ENCODE measurements at regions not wholly inside any gene's neighbourhood (a gene's known extent, or its start where the extent isn't known, plus 50 kb on each side); places are given as distances from the start of the nearest gene placed in this dataset.

- no peak for DNase-seq (ENCODE audit: low read depth, low spot score)
Measured at GRCh38 chr6:91716361-91716760, 1129.5 kb upstream of the MAP3K7 start.

GRCh38 chr6:91715171-91715805 is 1128.4 kb upstream of the MAP3K7 start:
- DNase-seq (ENCODE audit: low read depth, low spot score): no peak

DNA sequence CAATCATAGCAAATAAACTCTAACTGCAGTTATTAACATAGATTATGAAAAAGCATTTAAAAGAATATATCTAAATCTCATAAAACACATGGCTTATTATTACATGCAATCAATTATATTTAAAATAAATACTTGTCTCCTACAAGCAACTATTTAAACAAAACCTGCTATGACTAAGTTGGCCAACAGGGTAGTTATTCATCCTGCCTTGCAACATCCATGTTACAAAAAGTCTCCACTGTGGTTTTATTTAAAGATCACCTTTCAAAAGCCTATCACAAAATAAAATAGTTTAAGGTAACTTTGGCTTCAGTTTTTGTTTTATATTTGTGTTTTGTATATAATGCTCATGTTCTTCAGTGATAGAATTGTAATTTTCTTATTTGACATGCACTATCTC is 1127.0 kb upstream of the MAP3K7 start:
- no peak for DNase-seq (ENCODE audit: low read depth, low spot score)

DNA sequence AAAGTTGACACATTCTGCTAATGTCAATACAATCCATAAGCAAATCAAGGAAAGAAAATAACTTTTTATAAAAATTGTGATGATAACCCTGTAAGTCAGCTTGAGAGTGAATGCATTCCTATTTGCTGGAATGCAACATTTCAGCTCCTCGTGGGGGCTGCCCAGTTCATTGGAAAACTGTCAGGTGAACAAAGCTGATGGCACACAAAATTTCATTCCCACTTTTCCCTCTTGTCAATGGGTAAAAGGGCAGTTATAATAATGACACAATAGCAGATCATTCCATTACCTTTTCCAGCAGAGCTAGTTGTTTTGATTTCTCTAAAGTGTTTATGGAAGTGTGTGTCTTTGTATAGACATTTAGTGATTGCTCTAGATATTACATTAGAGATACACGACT is 1124.6 kb upstream of the MAP3K7 start:
- DNase-seq (ENCODE audit: low read depth, low spot score): no peak

DNA sequence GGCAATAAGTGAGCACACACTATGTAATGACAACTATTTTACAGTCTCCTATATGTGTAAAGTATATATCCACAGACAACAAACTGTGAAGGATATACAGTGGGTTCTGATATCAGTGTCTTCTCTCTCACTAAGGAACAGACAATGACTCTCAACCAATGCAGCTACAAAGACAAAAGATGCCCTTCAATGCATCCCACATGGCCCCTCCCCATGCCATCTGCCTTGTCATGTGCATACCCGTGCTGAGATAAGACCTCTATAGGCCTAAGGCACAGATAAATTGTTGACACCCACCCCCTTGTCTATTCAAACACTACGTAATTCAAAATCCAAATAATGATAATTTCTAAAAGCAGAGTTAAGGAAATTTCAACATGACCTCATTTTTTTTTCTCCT is 1123.5 kb upstream of the MAP3K7 start:
- DNase-seq (ENCODE audit: low read depth, low spot score): no peak

- DNase-seq (ENCODE audit: low read depth, low spot score): no peak
Measured at GRCh38 chr6:91708534-91708933, 1121.7 kb upstream of the MAP3K7 start.

DNA sequence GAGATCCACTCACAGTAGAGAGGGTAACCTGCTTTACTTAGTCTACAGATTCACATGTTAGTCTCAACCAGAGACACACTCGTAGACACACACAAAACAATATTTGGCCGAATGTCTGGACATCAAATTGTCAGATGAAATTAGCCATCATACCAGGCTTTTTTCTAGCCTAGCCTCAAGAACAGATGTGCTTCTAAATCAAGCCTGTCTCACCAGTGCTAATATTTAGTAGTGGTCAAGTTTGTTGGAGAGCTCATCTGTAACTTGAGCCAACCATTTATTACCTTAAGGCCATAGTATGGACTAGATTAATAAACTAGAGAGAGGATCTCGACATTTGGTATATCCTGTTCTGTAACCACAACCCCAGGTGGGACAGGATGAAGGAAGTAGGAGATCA is 1118.8 kb upstream of the MAP3K7 start:
- DNase-seq (ENCODE audit: low read depth, low spot score): no peak

DNA sequence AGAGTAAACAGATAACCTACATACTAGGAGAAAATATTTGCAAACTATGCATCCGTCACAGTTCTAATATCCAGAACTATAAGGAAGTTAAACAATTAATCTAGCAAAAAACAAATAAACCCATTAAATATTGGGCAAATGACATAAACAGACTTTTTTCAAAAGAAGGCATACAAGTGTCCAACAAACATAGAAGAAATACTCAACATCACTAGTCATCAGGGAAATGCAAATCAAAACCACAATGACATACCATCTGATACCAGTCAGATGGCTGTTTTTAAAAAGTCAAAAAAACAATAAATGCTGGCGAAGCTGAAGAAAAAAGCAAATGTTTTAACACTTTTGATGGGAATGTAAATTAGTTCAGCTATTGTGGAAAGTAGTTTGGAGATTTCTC is 1117.7 kb upstream of the MAP3K7 start:
- DNase-seq (ENCODE audit: low read depth, low spot score): no peak

- DNase-seq (ENCODE audit: low read depth, low spot score): no peak
Measured at GRCh38 chr6:91697010-91697695, 1110.3 kb upstream of the MAP3K7 start.

- no peak for DNase-seq (ENCODE audit: low read depth, low spot score)
Measured at GRCh38 chr6:91695221-91695620, 1108.3 kb upstream of the MAP3K7 start.

DNA sequence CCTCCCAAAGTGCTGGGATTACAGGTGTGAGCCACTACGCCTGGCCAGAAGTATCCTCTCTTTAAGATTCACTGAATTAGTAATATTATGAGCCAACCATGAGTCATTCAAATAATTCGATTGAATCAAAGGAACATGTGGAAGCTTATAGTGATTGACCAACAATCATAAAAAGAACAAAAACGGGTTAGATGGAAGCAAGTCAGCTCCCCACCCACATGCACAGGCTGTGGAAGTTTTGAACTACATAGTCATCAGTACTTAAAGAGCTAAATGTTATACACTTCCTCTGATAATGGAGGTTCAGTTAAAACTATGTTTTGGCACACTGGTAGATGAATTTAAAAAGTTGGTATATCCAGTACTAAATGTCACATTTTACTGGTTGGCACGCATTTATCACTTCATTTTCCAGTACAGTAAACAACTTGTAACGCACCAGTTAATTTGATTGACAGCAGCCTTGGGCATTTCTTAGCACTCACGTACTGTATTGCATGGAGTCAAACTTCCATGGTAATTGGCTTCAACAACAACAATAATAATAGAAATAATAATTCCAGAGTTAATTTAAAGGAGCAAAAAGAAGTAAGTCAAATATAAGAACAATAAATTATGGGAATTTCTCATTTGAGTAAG is 1107.3 kb upstream of the MAP3K7 start:
- DNase-seq (ENCODE audit: low read depth, low spot score): no peak

DNA sequence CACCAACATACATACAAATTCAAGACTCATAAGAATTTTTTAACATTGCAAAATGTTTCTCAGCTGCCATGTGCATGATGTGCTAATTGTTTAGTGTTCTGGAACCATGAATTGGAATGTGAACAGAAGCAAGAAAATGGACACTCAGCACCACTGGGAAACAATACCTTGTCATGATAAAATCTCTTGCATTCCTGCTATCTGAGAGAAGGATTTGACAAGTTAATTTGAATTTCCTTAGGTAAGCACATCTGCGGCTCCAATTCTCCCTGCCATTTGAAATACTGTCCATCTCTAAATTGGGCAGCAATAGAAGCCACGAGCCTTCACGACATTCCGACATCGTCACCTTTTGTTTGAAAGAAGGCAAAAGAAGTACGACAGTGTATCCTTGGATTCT is 1104.6 kb upstream of the MAP3K7 start:
- DNase-seq (ENCODE audit: low read depth, low spot score): no peak

GRCh38 chr6:91683240-91683639 is 1096.4 kb upstream of the MAP3K7 start:
- DNase-seq (ENCODE audit: low read depth, low spot score): no peak

- DNase-seq (ENCODE audit: low read depth, low spot score): no peak
Measured at GRCh38 chr6:91681296-91681695, 1094.4 kb upstream of the MAP3K7 start.

GRCh38 chr6:91678679-91679446 is 1092.0 kb upstream of the MAP3K7 start:
- no peak for DNase-seq (ENCODE audit: low read depth, low spot score)

DNA sequence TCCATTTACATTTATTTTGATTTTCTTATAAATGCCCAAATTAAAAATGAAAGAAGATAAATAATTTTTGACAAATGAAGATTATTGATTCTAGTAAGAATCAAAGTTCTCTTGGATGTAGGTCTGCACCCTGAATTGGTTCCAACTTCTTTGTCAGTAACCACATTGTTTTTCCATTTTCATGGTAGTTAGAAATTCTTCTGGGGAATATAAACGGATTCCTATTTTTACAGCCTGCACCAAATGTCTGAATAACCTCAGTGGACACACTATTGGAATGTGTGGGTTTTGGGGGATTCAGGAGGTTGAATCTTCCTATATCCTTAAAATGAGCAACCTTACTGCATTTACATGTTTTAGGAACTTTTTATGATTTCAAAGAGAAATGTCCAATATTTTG is 1085.3 kb upstream of the MAP3K7 start:
- no peak for DNase-seq (ENCODE audit: low read depth, low spot score)

GRCh38 chr6:91669871-91670268 is 1083.0 kb upstream of the MAP3K7 start:
- DNase-seq (ENCODE audit: low read depth, low spot score): no peak

- no peak for DNase-seq (ENCODE audit: low read depth, low spot score)
Measured at GRCh38 chr6:91669154-91669870, 1082.4 kb upstream of the MAP3K7 start.

DNA sequence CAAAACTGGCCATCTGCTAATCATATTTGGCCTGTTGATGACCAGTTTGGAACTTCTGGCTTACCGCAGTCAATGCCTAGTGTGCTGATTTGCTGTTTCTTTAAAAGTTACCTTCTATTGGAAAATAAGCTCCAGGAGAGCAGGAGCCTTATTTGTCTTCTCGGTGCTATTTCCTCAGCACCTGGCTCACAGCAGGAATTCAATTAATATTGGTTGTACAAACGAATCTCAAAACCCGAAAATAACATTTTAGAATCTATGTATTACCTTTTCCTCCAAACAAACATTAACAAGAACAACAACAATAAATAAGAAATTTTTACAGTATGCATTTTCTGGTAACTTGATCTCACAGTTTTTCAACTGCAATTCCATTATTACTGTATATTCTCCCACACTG is 1080.7 kb upstream of the MAP3K7 start:
- no peak for DNase-seq (ENCODE audit: low read depth, low spot score)

DNA sequence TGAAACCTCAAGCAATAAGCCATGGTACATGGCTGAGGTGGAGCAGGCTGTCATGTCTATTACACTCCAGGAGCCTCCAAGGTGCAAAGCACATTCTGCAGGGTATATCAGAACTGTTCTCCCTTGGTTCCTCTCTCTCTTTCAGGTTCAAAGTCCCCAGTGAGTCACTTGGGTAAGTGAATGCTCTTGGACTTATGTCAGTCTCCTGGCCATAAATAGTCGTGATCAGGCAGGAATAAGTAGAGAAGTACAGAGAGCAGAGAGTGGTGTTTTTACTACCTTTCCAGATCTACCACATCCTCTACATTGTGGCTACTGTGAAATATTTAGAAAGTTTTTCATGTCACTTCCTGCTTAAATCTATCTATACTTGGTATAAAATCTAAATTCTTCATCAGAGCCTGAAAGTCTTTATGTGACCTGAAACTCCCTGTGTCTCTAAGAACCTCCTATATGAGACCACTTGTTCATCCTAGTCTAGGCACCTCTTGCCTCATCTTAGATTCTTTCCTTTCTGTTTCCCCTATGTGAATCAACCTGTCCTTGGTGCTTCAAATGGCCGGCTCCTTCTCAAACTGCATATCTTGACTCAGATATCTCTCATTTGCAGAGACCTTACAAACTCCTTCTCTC is 1077.6 kb upstream of the MAP3K7 start:
- no peak for DNase-seq (ENCODE audit: low read depth, low spot score)

DNA sequence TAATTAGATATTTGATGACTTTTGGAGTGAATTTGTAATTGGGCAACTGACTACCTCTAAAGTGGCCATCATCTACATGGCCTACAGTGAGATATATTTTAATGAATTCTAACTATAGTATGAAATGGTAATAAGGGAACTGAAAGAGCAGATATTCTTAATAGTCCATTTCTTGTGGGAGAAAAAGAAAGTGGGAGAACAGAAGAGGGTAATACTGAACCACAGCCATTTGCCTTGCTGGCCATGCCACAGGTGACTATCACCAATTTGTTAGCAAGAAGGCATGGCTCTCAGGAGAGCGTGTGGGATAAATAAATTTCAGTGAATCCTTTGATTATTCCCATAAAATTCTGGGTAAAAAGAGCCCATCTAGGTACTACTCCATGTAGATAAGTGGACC is 1074.0 kb upstream of the MAP3K7 start:
- no peak for DNase-seq (ENCODE audit: low read depth, low spot score)
